GM23248 (cell line): ENCODE measurements at regions not wholly inside any gene's neighbourhood (a gene's known extent, or its start where the extent isn't known, plus 50 kb on each side); places are given as distances from the start of the nearest gene placed in this dataset.

Experiments used
- EZH2 ChIP-seq: fragments of 200-600 bp; sonication (generic); IDR thresholded peaks from 2 replicates; pipeline ENCODE4 v1.6.1; 2018; ENCODE audit warnings: antibody characterized with exemption, mild to moderate bottlenecking; ENCODE audit not compliant: insufficient read depth, poor library complexity, severe bottlenecking
- EZH2phosphoT487 ChIP-seq: fragments of 200-600 bp; sonication (generic); IDR thresholded peaks from 2 replicates; pipeline ENCODE4 v1.6.1; 2018; ENCODE audit warnings: antibody characterized with exemption, moderate library complexity, mild to moderate bottlenecking, low read depth; ENCODE audit not compliant: insufficient read depth

DNA sequence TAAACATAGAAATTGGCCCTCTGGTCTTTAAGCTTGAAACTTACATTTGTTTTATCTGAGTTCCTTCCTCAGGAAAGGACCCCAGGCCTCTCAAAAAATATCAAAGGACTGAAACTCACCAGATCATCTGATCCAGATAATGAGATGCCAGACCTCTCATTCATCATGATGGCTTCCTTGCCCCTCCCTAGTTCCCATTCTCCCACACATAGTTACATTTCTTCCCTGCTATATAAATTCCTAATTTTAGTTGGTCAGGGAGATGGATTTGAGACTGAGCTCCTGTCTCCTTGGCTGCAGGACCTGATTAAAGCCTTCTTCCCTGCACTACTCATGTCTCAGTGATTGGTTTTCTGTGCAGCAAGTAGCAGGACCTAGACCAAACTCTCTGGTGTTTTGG is 119.4 kb upstream of the SPIN1 start:
- no peak for TF ChIP-seq EZH2
- no peak for TF ChIP-seq EZH2phosphoT487
